Lower leg skin (tissue), 3 donors: ENCODE measurements at regions not wholly inside any gene's neighbourhood (a gene's known extent, or its start where the extent isn't known, plus 50 kb on each side); places are given as distances from the start of the nearest gene placed in this dataset.

Experiments used
- POLR2A ChIP-seq, 2 donors: fragments of 450-650 bp; IDR thresholded peaks; one replicate each; pipeline ENCODE4 v1.6.1; 2016 to 2017; ENCODE audit warnings: antibody characterized with exemption in 2 of 2, mild to moderate bottlenecking in 1 of 2, moderate library complexity in 1 of 2
- TF ChIP-seq, protein P1 (sequence below), 3 donors: fragments of 450-650 bp; IDR thresholded peaks; one replicate each; pipeline ENCODE4 v1.5.1; 2016; ENCODE audit warnings: antibody characterized with exemption in 3 of 3, mild to moderate bottlenecking in 3 of 3, moderate library complexity in 2 of 3

DNA sequence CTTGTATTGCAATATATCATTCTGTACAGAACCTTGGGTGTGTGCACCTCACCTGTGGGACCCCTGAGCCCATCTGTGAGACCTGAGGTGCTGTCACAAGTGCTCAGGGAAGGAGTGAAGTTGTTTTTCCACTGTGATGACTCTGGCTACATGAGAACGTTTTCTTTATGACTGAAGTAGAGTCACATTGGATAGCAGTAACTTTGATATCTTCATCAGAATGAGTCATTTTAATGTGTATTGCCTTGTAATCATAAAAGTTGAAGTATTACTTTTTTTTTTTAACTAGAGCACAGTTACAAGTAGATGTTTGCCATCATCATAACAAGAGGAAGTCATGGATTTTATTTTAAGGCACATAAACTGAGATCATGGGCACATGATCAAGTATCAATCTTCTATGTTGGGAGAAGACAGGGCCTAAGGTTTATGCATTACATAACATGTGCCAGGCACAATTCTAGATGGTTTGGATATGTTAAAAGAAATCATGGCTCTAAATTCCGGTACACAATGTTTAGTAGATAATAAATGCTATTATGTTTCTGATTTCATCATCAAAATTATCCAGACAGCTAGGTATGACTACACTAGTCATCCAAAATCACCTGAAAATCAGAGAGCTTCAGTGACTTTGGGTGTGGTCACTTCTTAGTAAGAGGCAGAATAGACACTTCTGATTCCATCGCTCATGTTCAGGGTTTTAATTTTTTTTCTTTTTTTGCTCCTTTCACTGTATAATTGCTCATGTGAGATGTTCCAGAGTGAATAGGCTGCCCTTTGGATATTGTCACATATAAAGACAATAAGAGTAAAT lies 82.7 kb upstream of the KLF6 start:
- TF ChIP-seq, protein P1, sequence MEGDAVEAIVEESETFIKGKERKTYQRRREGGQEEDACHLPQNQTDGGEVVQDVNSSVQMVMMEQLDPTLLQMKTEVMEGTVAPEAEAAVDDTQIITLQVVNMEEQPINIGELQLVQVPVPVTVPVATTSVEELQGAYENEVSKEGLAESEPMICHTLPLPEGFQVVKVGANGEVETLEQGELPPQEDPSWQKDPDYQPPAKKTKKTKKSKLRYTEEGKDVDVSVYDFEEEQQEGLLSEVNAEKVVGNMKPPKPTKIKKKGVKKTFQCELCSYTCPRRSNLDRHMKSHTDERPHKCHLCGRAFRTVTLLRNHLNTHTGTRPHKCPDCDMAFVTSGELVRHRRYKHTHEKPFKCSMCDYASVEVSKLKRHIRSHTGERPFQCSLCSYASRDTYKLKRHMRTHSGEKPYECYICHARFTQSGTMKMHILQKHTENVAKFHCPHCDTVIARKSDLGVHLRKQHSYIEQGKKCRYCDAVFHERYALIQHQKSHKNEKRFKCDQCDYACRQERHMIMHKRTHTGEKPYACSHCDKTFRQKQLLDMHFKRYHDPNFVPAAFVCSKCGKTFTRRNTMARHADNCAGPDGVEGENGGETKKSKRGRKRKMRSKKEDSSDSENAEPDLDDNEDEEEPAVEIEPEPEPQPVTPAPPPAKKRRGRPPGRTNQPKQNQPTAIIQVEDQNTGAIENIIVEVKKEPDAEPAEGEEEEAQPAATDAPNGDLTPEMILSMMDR (IDR thresholded peaks at IDR 0.05): no peak
- no peak for TF ChIP-seq POLR2A (IDR thresholded peaks at IDR 0.05)
